Neural progenitor cell (in vitro differentiated cells): ENCODE measurements at regions not wholly inside any gene's neighbourhood (a gene's known extent, or its start where the extent isn't known, plus 50 kb on each side); places are given as distances from the start of the nearest gene placed in this dataset.

Experiments
- DNase-seq: peaks from one replicate; pipeline ENCODE4 v3.0.0-alpha.2; 2016; ENCODE audit warnings: low spot score
- H2AFZ ChIP-seq: fragments of 200-600 bp; sonication (generic); replicated peaks from 2 replicates; pipeline ENCODE4 v1.6.1; 2016; ENCODE audit warnings: antibody characterized with exemption
- H3F3A ChIP-seq: fragments of 200-600 bp; sonication (generic); 2 replicates; pipeline ENCODE4 v1.6.1; 2016; ENCODE audit warnings: antibody characterized with exemption, low read depth
- H3K27ac ChIP-seq: fragments of 200-600 bp; sonication (generic); 2 replicates; pipeline ENCODE4 v1.5.1; 2016; ENCODE audit warnings: mild to moderate bottlenecking
- H3K27me3 ChIP-seq: fragments of 200-600 bp; sonication (generic); 2 replicates; pipeline ENCODE4 v1.6.1; 2016; ENCODE audit warnings: mild to moderate bottlenecking, moderate library complexity
- H3K36me3 ChIP-seq: fragments of 200-600 bp; sonication (generic); 2 replicates; pipeline ENCODE4 v1.5.1; 2016
- H3K4me1 ChIP-seq: fragments of 200-600 bp; sonication (generic); 2 replicates; pipeline ENCODE4 v1.6.1; 2016; ENCODE audit warnings: mixed run types
- H3K4me2 ChIP-seq: fragments of 200-600 bp; sonication (generic); 2 replicates; pipeline ENCODE4 v1.6.1; 2016
- H3K4me3 ChIP-seq: fragments of 200-600 bp; sonication (generic); 2 replicates; pipeline ENCODE4 v1.5.1; 2016
- H3K79me2 ChIP-seq: fragments of 200-600 bp; sonication (generic); 2 replicates; pipeline ENCODE4 v1.6.1; 2016; ENCODE audit warnings: low read depth
- H3K9ac ChIP-seq: fragments of 200-600 bp; sonication (generic); 2 replicates; pipeline ENCODE4 v1.6.1; 2016
- H3K9me3 ChIP-seq: fragments of 200-600 bp; sonication (generic); 2 replicates; pipeline ENCODE4 v1.5.1; 2016; ENCODE audit warnings: low read depth
- H4K20me1 ChIP-seq: fragments of 200-600 bp; sonication (generic); 2 replicates; pipeline ENCODE4 v1.6.1; 2016; ENCODE audit warnings: low read depth
- H3K27ac Mint-ChIP-seq: 3 replicates; pipeline ENCODE4 v1.8.0; 2021; ENCODE audit warnings: mixed read lengths
- H3K27me3 Mint-ChIP-seq: 2 replicates; pipeline ENCODE4 v1.8.0; 2022; ENCODE audit warnings: low read depth, mild to moderate bottlenecking, inconsistent platforms, moderate library complexity, mixed read lengths; ENCODE audit not compliant: insufficient read depth
- H3K36me3 Mint-ChIP-seq: 3 replicates; pipeline ENCODE4 v1.8.0; 2021; ENCODE audit warnings: mixed read lengths
- H3K4me1 Mint-ChIP-seq: 3 replicates; pipeline ENCODE4 v1.8.0; 2021; ENCODE audit warnings: mixed read lengths
- H3K4me3 Mint-ChIP-seq: 3 replicates; pipeline ENCODE4 v1.8.0; 2021; ENCODE audit warnings: mild to moderate bottlenecking, moderate library complexity, mixed read lengths
- H3K9me3 Mint-ChIP-seq: 3 replicates; pipeline ENCODE4 v1.8.0; 2020; ENCODE audit warnings: mixed read lengths
- CTCF ChIP-seq: fragments of 200-600 bp; sonication (generic); IDR thresholded peaks from 2 replicates; pipeline ENCODE4 v1.5.1; 2017; ENCODE audit warnings: antibody characterized with exemption, mild to moderate bottlenecking
- EZH2 ChIP-seq: fragments of 200-600 bp; sonication (generic); IDR thresholded peaks from 2 replicates; pipeline ENCODE4 v1.6.1; 2017; ENCODE audit warnings: antibody characterized with exemption, mild to moderate bottlenecking, moderate library complexity
- EZH2phosphoT487 ChIP-seq: fragments of 200-600 bp; sonication (generic); IDR thresholded peaks from 2 replicates; pipeline ENCODE4 v1.6.1; 2017; ENCODE audit warnings: antibody characterized with exemption

- H4K20me1 ChIP-seq, result no peaks in the 10 kb centered on the region
- DNase-seq, result no peak
- Mint-ChIP-seq H3K27ac (no peak overlapping the region), H3K36me3 (peaks cover 25% of the 10 kb centered on the region), H3K9me3 (peaks cover 26% of the 10 kb centered on the region), H3K4me1 (peaks cover 2% of the 10 kb centered on the region), H3K27me3 (no peaks in the 10 kb centered on the region), H3K4me3 (no peak overlapping the region)
- no peaks in the 10 kb centered on the region for H3K36me3 ChIP-seq
- TF ChIP-seq EZH2phosphoT487, result no peak
- TF ChIP-seq CTCF, result no peak
- TF ChIP-seq EZH2, result no peak
- H3K27me3 ChIP-seq, result no peaks in the 10 kb centered on the region
- no peak overlapping the region for H3K27ac ChIP-seq
- H3K4me1 ChIP-seq, result no peaks in the 10 kb centered on the region
- no peak overlapping the region for H3K9ac ChIP-seq
- H3K79me2 ChIP-seq, result no peaks in the 10 kb centered on the region
- no peak overlapping the region for H2AFZ ChIP-seq
- H3F3A ChIP-seq, result no peaks in the 10 kb centered on the region
- H3K4me2 ChIP-seq, result no peak overlapping the region
- H3K4me3 ChIP-seq, result no peak overlapping the region
- no peaks in the 10 kb centered on the region for H3K9me3 ChIP-seq
Measured at GRCh38 chr4:154001193-154001592, 212.3 kb upstream of the SFRP2 start.

- Mint-ChIP-seq H3K27ac (peak overlapping the region; percentile 34), H3K9me3 (peaks cover 51% of the 10 kb centered on the region)
- no peak overlapping the region for H3K27ac ChIP-seq
Measured at GRCh38 chr4:153997516-153997915, 208.6 kb upstream of the SFRP2 start.

GRCh38 chr4:153989505-153989904 lies 200.6 kb upstream of the SFRP2 start:
- Histone ChIP-seq H3F3A (no peaks in the 10 kb centered on the region), H3K36me3 (no peaks in the 10 kb centered on the region), H3K4me1 (peaks cover 7% of the 10 kb centered on the region), H2AFZ (no peak overlapping the region), H3K4me2 (no peak overlapping the region), H3K79me2 (no peaks in the 10 kb centered on the region), H3K27me3 (no peaks in the 10 kb centered on the region), H3K9me3 (no peaks in the 10 kb centered on the region), H4K20me1 (no peaks in the 10 kb centered on the region), H3K4me3 (no peak overlapping the region), H3K27ac (no peak overlapping the region), H3K9ac (no peak overlapping the region)
- DNase-seq, result no peak
- H3K36me3 Mint-ChIP-seq, result peaks cover 22% of the 10 kb centered on the region
- H3K4me1 Mint-ChIP-seq, result peaks cover 39% of the 10 kb centered on the region
- H3K9me3 Mint-ChIP-seq, result peaks cover 37% of the 10 kb centered on the region
- peak overlapping the region; percentile 98 for H3K27ac Mint-ChIP-seq
- H3K27me3 Mint-ChIP-seq, result no peaks in the 10 kb centered on the region
- H3K4me3 Mint-ChIP-seq, result no peak overlapping the region
- TF ChIP-seq EZH2, result no peak
- TF ChIP-seq EZH2phosphoT487, result no peak
- TF ChIP-seq CTCF, result no peak

More at GRCh38 chr4:153997516-153997915, 208.6 kb upstream of the SFRP2 start:
- no peaks in the 10 kb centered on the region for H4K20me1 ChIP-seq
- H3K4me2 ChIP-seq, result no peak overlapping the region
- H3K9me3 ChIP-seq, result no peaks in the 10 kb centered on the region
- H3F3A ChIP-seq, result no peaks in the 10 kb centered on the region
- no peak overlapping the region for H3K9ac ChIP-seq
- Mint-ChIP-seq H3K4me3 (no peak overlapping the region), H3K36me3 (peaks cover 38% of the 10 kb centered on the region), H3K4me1 (no peaks in the 10 kb centered on the region), H3K27me3 (peaks cover 3% of the 10 kb centered on the region)
- H2AFZ ChIP-seq, result no peak overlapping the region
- TF ChIP-seq EZH2phosphoT487, result no peak
- TF ChIP-seq EZH2, result no peak
- TF ChIP-seq CTCF, result no peak
- H3K4me1 ChIP-seq, result no peaks in the 10 kb centered on the region
- DNase-seq, result no peak
- H3K36me3 ChIP-seq, result no peaks in the 10 kb centered on the region
- H3K79me2 ChIP-seq, result no peaks in the 10 kb centered on the region
- no peaks in the 10 kb centered on the region for H3K27me3 ChIP-seq
- no peak overlapping the region for H3K4me3 ChIP-seq
